Mesendoderm (in vitro differentiated cells): ENCODE measurements at regions not wholly inside any gene's neighbourhood (a gene's known extent, or its start where the extent isn't known, plus 50 kb on each side); places are given as distances from the start of the nearest gene placed in this dataset.

Experiments
- DNase-seq: peaks from one replicate; pipeline ENCODE4 v3.0.0; 2013
- H2AK5ac ChIP-seq: 2 replicates; pipeline ENCODE4 v1.6.1; 2013; ENCODE audit warnings: low read length, inconsistent platforms
- H2BK120ac ChIP-seq: 2 replicates; pipeline ENCODE4 v1.6.1; 2013; ENCODE audit warnings: low read depth, mild to moderate bottlenecking, low read length, moderate library complexity, mixed read lengths
- H2BK15ac ChIP-seq: replicated peaks from 2 replicates; pipeline ENCODE4 v1.6.1; 2013; ENCODE audit warnings: low read depth, mild to moderate bottlenecking, moderate library complexity
- H2BK5ac ChIP-seq: 2 replicates; pipeline ENCODE4 v1.6.1; 2013; ENCODE audit warnings: low read length, inconsistent platforms
- H3K18ac ChIP-seq: 2 replicates; pipeline ENCODE4 v1.6.1; 2013; ENCODE audit warnings: mild to moderate bottlenecking, low read length, mixed read lengths
- H3K23ac ChIP-seq: one replicate; pipeline ENCODE4 v1.6.1; 2013; ENCODE audit warnings: low read length
- H3K27ac ChIP-seq: 2 replicates; pipeline ENCODE4 v1.5.1; 2013; ENCODE audit warnings: low read depth, mild to moderate bottlenecking, inconsistent platforms, low read length, moderate library complexity
- H3K27me3 ChIP-seq: 2 replicates; pipeline ENCODE4 v1.6.1; 2013; ENCODE audit warnings: low read length, control low read depth, mild to moderate bottlenecking, inconsistent platforms; ENCODE audit not compliant: insufficient read depth, poor library complexity
- H3K36me3 ChIP-seq: 2 replicates; pipeline ENCODE4 v1.6.1; 2013; ENCODE audit warnings: low read length, inconsistent platforms; ENCODE audit not compliant: control insufficient read depth, insufficient read depth
- H3K4ac ChIP-seq: one replicate; pipeline ENCODE4 v1.6.1; 2013; ENCODE audit warnings: low read depth, mild to moderate bottlenecking, low read length, moderate library complexity
- H3K4me1 ChIP-seq: 2 replicates; pipeline ENCODE4 v1.6.1; 2013; ENCODE audit warnings: low read depth, low read length, inconsistent platforms; ENCODE audit not compliant: control insufficient read depth
- H3K4me2 ChIP-seq: 2 replicates; pipeline ENCODE4 v1.6.1; 2013; ENCODE audit warnings: low read length
- H3K4me3 ChIP-seq: 2 replicates; pipeline ENCODE4 v1.5.1; 2013; ENCODE audit warnings: mild to moderate bottlenecking, low read length
- H3K56ac ChIP-seq: one replicate; pipeline ENCODE4 v1.6.1; 2013; ENCODE audit warnings: low read length
- H3K79me1 ChIP-seq: 2 replicates; pipeline ENCODE4 v1.6.1; 2013; ENCODE audit warnings: low read length, inconsistent platforms
- H3K79me2 ChIP-seq: 2 replicates; pipeline ENCODE4 v1.6.1; 2013; ENCODE audit warnings: mild to moderate bottlenecking, low read length; ENCODE audit not compliant: control insufficient read depth, insufficient read depth
- H3K9ac ChIP-seq: 2 replicates; pipeline ENCODE4 v1.6.1; 2013; ENCODE audit warnings: low read length, inconsistent platforms
- H4K5ac ChIP-seq: one replicate; pipeline ENCODE4 v1.6.1; 2013; ENCODE audit warnings: low read length
- H4K8ac ChIP-seq: one replicate; pipeline ENCODE4 v1.6.1; 2013; ENCODE audit warnings: low read depth, mild to moderate bottlenecking, control low read depth, low read length, moderate library complexity
- WGBS: extraction: QIAGEN DNeasy Blood & Tissue Kit; methylation state at CpG from one replicate; pipeline ENCODE4 v1.1.7; 2013; ENCODE audit warnings: low lambda C conversion rate, missing lambda C conversion rate; ENCODE audit not compliant: insufficient coverage; ENCODE audit errors: extremely low coverage; 5-methylcytosine and 5-hydroxymethylcytosine counted together

DNA sequence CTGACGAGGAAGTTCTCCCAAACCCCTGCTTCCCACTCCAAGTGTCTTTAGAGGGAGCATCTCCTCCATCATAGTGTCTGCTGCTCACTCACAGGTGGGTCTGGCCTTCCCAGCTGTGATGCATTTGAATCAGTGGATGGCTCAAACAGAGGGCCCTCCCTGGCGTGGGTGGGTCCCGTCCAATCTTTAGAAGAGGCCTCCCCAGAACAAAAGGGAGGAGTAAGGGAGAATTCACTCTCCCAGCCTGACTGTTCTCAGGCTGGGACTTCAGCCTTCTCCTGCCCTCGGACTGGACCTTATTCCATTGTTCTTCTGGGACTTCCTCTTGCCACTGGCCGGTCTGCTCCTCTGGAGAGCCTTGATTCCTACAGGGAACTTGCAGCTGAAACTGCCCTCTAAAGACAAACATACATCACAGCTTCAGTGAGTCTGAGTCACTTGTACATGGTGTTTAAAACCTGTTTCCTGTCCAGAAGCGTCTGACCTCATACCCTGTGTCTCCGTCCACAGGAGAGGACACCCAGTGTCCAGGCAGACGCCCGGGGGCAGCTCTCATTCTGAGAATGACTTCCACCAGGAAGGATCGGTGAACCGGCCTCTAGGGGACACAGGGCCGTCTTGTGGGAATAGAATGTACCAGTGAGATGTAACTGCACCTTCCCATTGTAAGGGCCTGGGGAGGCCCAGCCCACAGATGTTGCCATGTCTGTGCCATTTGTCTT lies 234.7 kb downstream of the BRD1 start:
- H4K8ac ChIP-seq, result no peak overlapping the region
- no peak overlapping the region for H3K9ac ChIP-seq
- no peak overlapping the region for H3K27ac ChIP-seq
- H3K79me1 ChIP-seq, result no peaks in the 10 kb centered on the region
- no peak for DNase-seq
- H2BK15ac ChIP-seq, result no peak overlapping the region
- no peak overlapping the region for H3K4me3 ChIP-seq
- no peak overlapping the region for H2AK5ac ChIP-seq
- no peaks in the 10 kb centered on the region for H3K79me2 ChIP-seq
- no peak overlapping the region for H3K18ac ChIP-seq
- no peak overlapping the region for H2BK120ac ChIP-seq
- no peak overlapping the region for H3K4me2 ChIP-seq
- H2BK5ac ChIP-seq, result no peak overlapping the region
- no CpG with 5 or more reads among the region's 12 CpGs for WGBS
- H3K23ac ChIP-seq, result peak overlapping the region; percentile 9
- H3K27me3 ChIP-seq, result no peaks in the 10 kb centered on the region
- no peaks in the 10 kb centered on the region for H3K4me1 ChIP-seq
- no peaks in the 10 kb centered on the region for H3K36me3 ChIP-seq
- no peak overlapping the region for H4K5ac ChIP-seq
- H3K4ac ChIP-seq, result no peak overlapping the region
- H3K56ac ChIP-seq, result no peak overlapping the region

GRCh38 chr22:49590851-49591445 lies 236.7 kb downstream of the BRD1 start:
- Histone ChIP-seq H3K4me3 (no peak overlapping the region), H3K79me1 (no peaks in the 10 kb centered on the region), H4K8ac (no peak overlapping the region), H2BK5ac (no peak overlapping the region), H3K79me2 (no peaks in the 10 kb centered on the region), H3K23ac (no peak overlapping the region), H2BK120ac (no peak overlapping the region), H2BK15ac (no peak overlapping the region), H3K36me3 (no peaks in the 10 kb centered on the region), H4K5ac (no peak overlapping the region), H3K4me2 (no peak overlapping the region), H2AK5ac (no peak overlapping the region), H3K9ac (no peak overlapping the region), H3K27ac (no peak overlapping the region), H3K18ac (no peak overlapping the region), H3K56ac (no peak overlapping the region), H3K4me1 (no peaks in the 10 kb centered on the region), H3K27me3 (no peaks in the 10 kb centered on the region), H3K4ac (no peak overlapping the region)
- no CpG with 5 or more reads among the region's 17 CpGs for WGBS
- DNase-seq, result no peak

- H3K18ac ChIP-seq, result no peak overlapping the region
- H3K79me1 ChIP-seq, result no peaks in the 10 kb centered on the region
These were observed 237.3 kb downstream of the BRD1 start for GRCh38 chr22:49590381-49590780.

GRCh38 chr22:49589811-49590210 lies 237.9 kb downstream of the BRD1 start:
- no peak overlapping the region for H2BK5ac ChIP-seq
- H3K23ac ChIP-seq, result no peak overlapping the region
- no peak overlapping the region for H3K56ac ChIP-seq
- no peaks in the 10 kb centered on the region for H3K27me3 ChIP-seq
- H3K79me2 ChIP-seq, result no peaks in the 10 kb centered on the region
- no peak for DNase-seq
- no peak overlapping the region for H3K9ac ChIP-seq
- no peak overlapping the region for H2AK5ac ChIP-seq
- H3K36me3 ChIP-seq, result no peaks in the 10 kb centered on the region
- H3K18ac ChIP-seq, result no peak overlapping the region
- no peak overlapping the region for H3K27ac ChIP-seq
- WGBS, result no CpG with 5 or more reads among the region's 18 CpGs
- no peak overlapping the region for H4K5ac ChIP-seq
- H2BK120ac ChIP-seq, result no peak overlapping the region
- H3K4me3 ChIP-seq, result no peak overlapping the region
- H3K4me2 ChIP-seq, result no peak overlapping the region
- H4K8ac ChIP-seq, result no peak overlapping the region
- no peaks in the 10 kb centered on the region for H3K4me1 ChIP-seq
- H2BK15ac ChIP-seq, result no peak overlapping the region
- H3K79me1 ChIP-seq, result no peaks in the 10 kb centered on the region
- H3K4ac ChIP-seq, result no peak overlapping the region

More at GRCh38 chr22:49590381-49590780, 237.3 kb downstream of the BRD1 start:
- Histone ChIP-seq H2BK15ac (no peak overlapping the region), H3K27me3 (no peaks in the 10 kb centered on the region), H3K4me3 (no peak overlapping the region), H4K5ac (no peak overlapping the region), H2BK5ac (no peak overlapping the region), H3K4me1 (no peaks in the 10 kb centered on the region), H3K9ac (no peak overlapping the region), H2BK120ac (no peak overlapping the region), H3K4ac (no peak overlapping the region), H3K79me2 (no peaks in the 10 kb centered on the region), H4K8ac (no peak overlapping the region), H3K27ac (no peak overlapping the region), H3K4me2 (no peak overlapping the region), H3K56ac (no peak overlapping the region), H2AK5ac (no peak overlapping the region), H3K23ac (no peak overlapping the region), H3K36me3 (no peaks in the 10 kb centered on the region)
- no CpG with 5 or more reads among the region's 17 CpGs for WGBS
- DNase-seq, result no peak

- Histone ChIP-seq H2BK15ac (no peak overlapping the region), H2BK5ac (no peak overlapping the region), H3K18ac (no peak overlapping the region), H4K5ac (no peak overlapping the region), H2AK5ac (no peak overlapping the region), H3K56ac (no peak overlapping the region), H3K79me2 (no peaks in the 10 kb centered on the region), H3K23ac (no peak overlapping the region), H3K9ac (no peak overlapping the region), H3K36me3 (no peaks in the 10 kb centered on the region), H3K27me3 (no peaks in the 10 kb centered on the region), H3K4me1 (no peaks in the 10 kb centered on the region), H3K4ac (no peak overlapping the region), H3K79me1 (no peaks in the 10 kb centered on the region), H3K27ac (no peak overlapping the region), H3K4me3 (no peak overlapping the region), H4K8ac (no peak overlapping the region), H2BK120ac (no peak overlapping the region), H3K4me2 (no peak overlapping the region)
- DNase-seq, result no peak
- WGBS, result no CpG with 5 or more reads among the region's 14 CpGs
These were observed 238.4 kb downstream of the BRD1 start for GRCh38 chr22:49589301-49589700.

GRCh38 chr22:49588739-49589138 lies 238.9 kb downstream of the BRD1 start:
- no peaks in the 10 kb centered on the region for H3K4me1 ChIP-seq
- no peak overlapping the region for H3K23ac ChIP-seq
- no peak overlapping the region for H4K8ac ChIP-seq
- H3K79me2 ChIP-seq, result no peaks in the 10 kb centered on the region
- no peak overlapping the region for H2BK15ac ChIP-seq
- no peak overlapping the region for H3K27ac ChIP-seq
- no peak overlapping the region for H2AK5ac ChIP-seq
- no peak overlapping the region for H4K5ac ChIP-seq
- no CpG with 5 or more reads among the region's 12 CpGs for WGBS
- no peak overlapping the region for H3K4me2 ChIP-seq
- no peaks in the 10 kb centered on the region for H3K36me3 ChIP-seq
- H3K4ac ChIP-seq, result no peak overlapping the region
- no peaks in the 10 kb centered on the region for H3K27me3 ChIP-seq
- H3K18ac ChIP-seq, result no peak overlapping the region
- DNase-seq, result no peak
- H3K79me1 ChIP-seq, result no peaks in the 10 kb centered on the region
- H2BK120ac ChIP-seq, result no peak overlapping the region
- no peak overlapping the region for H3K4me3 ChIP-seq
- H3K56ac ChIP-seq, result no peak overlapping the region
- H3K9ac ChIP-seq, result no peak overlapping the region
- no peak overlapping the region for H2BK5ac ChIP-seq
